ENCODE measurements at regions not wholly inside any gene's neighbourhood (a gene's known extent, or its start where the extent isn't known, plus 50 kb on each side); places are given as distances from the start of the nearest gene placed in this dataset.

- no peak for TF ChIP-seq CBX2 (IDR thresholded peaks at IDR 0.05; ENCODE audit: borderline replicate concordance, low read depth)
- no peak for TF ChIP-seq CHD2 (IDR thresholded peaks at IDR 0.05; ENCODE audit: low read length, partially characterized antibody)
- TF ChIP-seq CTCF (IDR thresholded peaks at IDR 0.05): no peak
- no peak for TF ChIP-seq HMGXB4 (CRISPR knock-in tag; IDR thresholded peaks at IDR 0.05; ENCODE audit: borderline replicate concordance)
- TF ChIP-seq EP300 (IDR thresholded peaks at IDR 0.05): no peak
- no peak for TF ChIP-seq HEYL (CRISPR knock-in tag; IDR thresholded peaks at IDR 0.05)
- no peak for TF ChIP-seq POLR2A (IDR thresholded peaks at IDR 0.05; ENCODE audit: low read length)
- no peak for TF ChIP-seq POLR2AphosphoS2 (conservative IDR thresholded peaks at IDR 0.05; ENCODE audit: low read length)
- TF ChIP-seq CEBPB (IDR thresholded peaks at IDR 0.05): no peak
- TF ChIP-seq MAFK (IDR thresholded peaks at IDR 0.05; ENCODE audit: partially characterized antibody): no peak
- no peak for TF ChIP-seq ESRRA (IDR thresholded peaks at IDR 0.05; ENCODE audit: borderline replicate concordance, low read length)
These were observed 63.3 kb upstream of the VIPR2 start for GRCh38 chr7:159207951-159208350.

Data from A549 (cell line).